ENCODE measurements at regions not wholly inside any gene's neighbourhood (a gene's known extent, or its start where the extent isn't known, plus 50 kb on each side); places are given as distances from the start of the nearest gene placed in this dataset.

GRCh38 chr2:94939349-94939748 is 68.1 kb downstream of the TEKT4 start:
- no peak for ATAC-seq
- Mint-ChIP-seq H3K36me3 (no peaks in the 10 kb centered on the region), H3K9me3 (no peaks in the 10 kb centered on the region), H3K27me3 (ENCODE audit: low read depth in 2 of 2) (peaks cover 5 to 18% of the 10 kb centered on the region in 2 donors), H3K4me3 (no peak overlapping the region), H3K27ac (no peak overlapping the region), H3K4me1 (no peaks in the 10 kb centered on the region)
- H3K27ac ChIP-seq (ENCODE audit: low read length), result no peak overlapping the region
- no peak overlapping the region for H3K4me3 ChIP-seq (ENCODE audit: low read length)
- WGBS (ENCODE audit: insufficient coverage), result 93% methylated on average over 3 of the region's 5 CpGs
- TF ChIP-seq, protein P1, sequence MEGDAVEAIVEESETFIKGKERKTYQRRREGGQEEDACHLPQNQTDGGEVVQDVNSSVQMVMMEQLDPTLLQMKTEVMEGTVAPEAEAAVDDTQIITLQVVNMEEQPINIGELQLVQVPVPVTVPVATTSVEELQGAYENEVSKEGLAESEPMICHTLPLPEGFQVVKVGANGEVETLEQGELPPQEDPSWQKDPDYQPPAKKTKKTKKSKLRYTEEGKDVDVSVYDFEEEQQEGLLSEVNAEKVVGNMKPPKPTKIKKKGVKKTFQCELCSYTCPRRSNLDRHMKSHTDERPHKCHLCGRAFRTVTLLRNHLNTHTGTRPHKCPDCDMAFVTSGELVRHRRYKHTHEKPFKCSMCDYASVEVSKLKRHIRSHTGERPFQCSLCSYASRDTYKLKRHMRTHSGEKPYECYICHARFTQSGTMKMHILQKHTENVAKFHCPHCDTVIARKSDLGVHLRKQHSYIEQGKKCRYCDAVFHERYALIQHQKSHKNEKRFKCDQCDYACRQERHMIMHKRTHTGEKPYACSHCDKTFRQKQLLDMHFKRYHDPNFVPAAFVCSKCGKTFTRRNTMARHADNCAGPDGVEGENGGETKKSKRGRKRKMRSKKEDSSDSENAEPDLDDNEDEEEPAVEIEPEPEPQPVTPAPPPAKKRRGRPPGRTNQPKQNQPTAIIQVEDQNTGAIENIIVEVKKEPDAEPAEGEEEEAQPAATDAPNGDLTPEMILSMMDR (IDR thresholded peaks at IDR 0.05), result no peak
- intact Hi-C loops (cut with micrococcal nuclease), result no loop called here
- no peaks in the 10 kb centered on the region for H3K4me1 ChIP-seq (ENCODE audit: control insufficient read depth, insufficient read depth, low read length)
- no peaks in the 10 kb centered on the region for H3K27me3 ChIP-seq (ENCODE audit: control insufficient read depth, insufficient read depth, low read length)
- DNase-seq, result no peak
- no peaks in the 10 kb centered on the region for H3K9me3 ChIP-seq (ENCODE audit: control insufficient read depth, insufficient read depth, low read length)
- no peaks in the 10 kb centered on the region for H3K36me3 ChIP-seq (ENCODE audit: control insufficient read depth, insufficient read depth, low read length)

DNA sequence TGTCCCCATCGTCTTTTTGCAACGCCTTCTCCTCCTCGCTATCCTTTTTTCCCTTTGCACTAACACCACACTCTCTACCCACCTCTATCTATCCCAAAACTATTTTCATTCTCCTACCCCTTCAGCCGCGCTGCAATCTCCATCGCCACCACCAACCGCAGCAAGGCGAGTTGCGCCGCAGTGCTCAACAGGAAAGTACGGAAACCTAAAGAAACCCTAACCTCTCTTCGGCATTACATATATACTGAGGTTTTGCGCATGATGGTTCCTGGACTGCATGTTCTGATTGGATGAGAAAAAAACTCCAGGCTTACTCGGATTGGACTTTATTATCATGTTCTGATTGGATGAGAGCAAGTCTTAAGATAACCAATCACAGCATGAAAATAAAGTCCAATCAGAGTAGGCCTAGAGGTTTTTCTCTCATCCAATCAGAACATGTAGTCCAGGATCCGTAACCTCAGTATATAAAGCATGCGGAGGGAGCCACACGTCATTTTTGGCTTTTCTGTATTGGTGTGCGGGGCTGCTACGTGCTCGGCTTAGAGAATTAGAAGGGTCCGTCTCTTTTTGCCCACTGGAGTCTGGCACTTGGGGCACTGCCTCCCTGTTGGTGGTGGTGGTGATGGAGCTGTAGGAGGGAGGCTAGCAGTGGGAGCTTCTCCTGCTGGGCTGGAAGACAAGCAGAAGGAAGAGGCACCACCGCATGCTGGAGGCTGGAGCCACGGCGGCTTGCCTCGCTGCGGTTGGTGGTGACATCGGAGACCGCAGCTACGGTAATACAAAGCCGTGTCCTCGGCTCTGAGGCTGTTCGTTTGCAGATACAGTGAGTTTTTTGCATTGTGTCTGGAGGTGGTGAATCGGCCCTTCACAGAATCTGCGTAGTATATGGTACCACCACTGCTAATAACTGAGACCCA is 76.1 kb downstream of the TEKT4 start:
- Histone ChIP-seq H3K4me1 (ENCODE audit: control insufficient read depth, insufficient read depth, low read length) (no peaks in the 10 kb centered on the region), H3K4me3 (ENCODE audit: low read length) (no peak overlapping the region), H3K27me3 (ENCODE audit: control insufficient read depth, insufficient read depth, low read length) (no peaks in the 10 kb centered on the region), H3K27ac (ENCODE audit: low read length) (no peak overlapping the region), H3K9me3 (ENCODE audit: control insufficient read depth, insufficient read depth, low read length) (no peaks in the 10 kb centered on the region), H3K36me3 (ENCODE audit: control insufficient read depth, insufficient read depth, low read length) (no peaks in the 10 kb centered on the region)
- WGBS (ENCODE audit: insufficient coverage), result 94% methylated on average over 34 of the region's 34 CpGs
- Mint-ChIP-seq H3K27ac (no peak overlapping the region), H3K4me3 (no peak overlapping the region), H3K4me1 (no peaks in the 10 kb centered on the region), H3K9me3 (peaks cover 0 to 7% of the 10 kb centered on the region in 2 donors), H3K36me3 (no peaks in the 10 kb centered on the region), H3K27me3 (ENCODE audit: low read depth in 2 of 2) (peaks cover 0 to 6% of the 10 kb centered on the region in 2 donors)
- TF ChIP-seq, protein P1 (IDR thresholded peaks at IDR 0.05), result no peak
- DNase-seq (no peak), ATAC-seq (no peak)
- intact Hi-C loops (cut with micrococcal nuclease), result no loop called here

- Mint-ChIP-seq H3K27ac (no peak overlapping the region), H3K36me3 (no peaks in the 10 kb centered on the region), H3K9me3 (no peaks in the 10 kb centered on the region), H3K4me3 (no peak overlapping the region), H3K27me3 (ENCODE audit: low read depth in 2 of 2) (peaks cover 7 to 17% of the 10 kb centered on the region in 2 donors), H3K4me1 (no peaks in the 10 kb centered on the region)
- Histone ChIP-seq H3K27ac (ENCODE audit: low read length) (no peak overlapping the region), H3K36me3 (ENCODE audit: control insufficient read depth, insufficient read depth, low read length) (no peaks in the 10 kb centered on the region), H3K4me1 (ENCODE audit: control insufficient read depth, insufficient read depth, low read length) (no peaks in the 10 kb centered on the region), H3K9me3 (ENCODE audit: control insufficient read depth, insufficient read depth, low read length) (no peaks in the 10 kb centered on the region), H3K27me3 (ENCODE audit: control insufficient read depth, insufficient read depth, low read length) (peaks cover 7% of the 10 kb centered on the region), H3K4me3 (ENCODE audit: low read length) (no peak overlapping the region)
- intact Hi-C loops (cut with micrococcal nuclease), result no loop called here
- TF ChIP-seq, protein P1 (IDR thresholded peaks at IDR 0.05), result no peak
- no peak for ATAC-seq
- WGBS (ENCODE audit: insufficient coverage), result 84% methylated on average over 4 of the region's 4 CpGs
- no peak for DNase-seq
Observed at GRCh38 chr2:94955702-94956101, 69.8 kb upstream of the MAL start.

Measured in natural killer cell (primary cell).